IPS-20b (cell line): ENCODE measurements at regions not wholly inside any gene's neighbourhood (a gene's known extent, or its start where the extent isn't known, plus 50 kb on each side); places are given as distances from the start of the nearest gene placed in this dataset.

Source experiments
- H3K27ac ChIP-seq: one replicate; pipeline ENCODE4 v1.5.1; 2013; ENCODE audit warnings: low read length
- H3K27me3 ChIP-seq: 2 replicates; pipeline ENCODE4 v1.6.1; 2013; ENCODE audit warnings: mild to moderate bottlenecking, low read length, inconsistent platforms; ENCODE audit not compliant: insufficient read depth
- H3K36me3 ChIP-seq: 2 replicates; pipeline ENCODE4 v1.6.1; 2013; ENCODE audit warnings: low read depth, mild to moderate bottlenecking, inconsistent platforms, low read length, moderate library complexity; ENCODE audit not compliant: insufficient read depth
- H3K4me1 ChIP-seq: 2 replicates; pipeline ENCODE4 v1.6.1; 2013; ENCODE audit warnings: mild to moderate bottlenecking, control low read depth, inconsistent platforms, low read length, moderate library complexity; ENCODE audit not compliant: insufficient read depth
- H3K4me3 ChIP-seq: 2 replicates; pipeline ENCODE4 v1.5.1; 2013; ENCODE audit warnings: mild to moderate bottlenecking, low read length, inconsistent platforms
- H3K9ac ChIP-seq: 2 replicates; pipeline ENCODE4 v1.6.1; 2013; ENCODE audit warnings: low read depth, mild to moderate bottlenecking, inconsistent platforms, low read length, moderate library complexity
- H3K9me3 ChIP-seq: 2 replicates; pipeline ENCODE4 v1.6.1; 2013; ENCODE audit warnings: mild to moderate bottlenecking, low read depth, low read length, inconsistent platforms; ENCODE audit not compliant: insufficient read depth

DNA sequence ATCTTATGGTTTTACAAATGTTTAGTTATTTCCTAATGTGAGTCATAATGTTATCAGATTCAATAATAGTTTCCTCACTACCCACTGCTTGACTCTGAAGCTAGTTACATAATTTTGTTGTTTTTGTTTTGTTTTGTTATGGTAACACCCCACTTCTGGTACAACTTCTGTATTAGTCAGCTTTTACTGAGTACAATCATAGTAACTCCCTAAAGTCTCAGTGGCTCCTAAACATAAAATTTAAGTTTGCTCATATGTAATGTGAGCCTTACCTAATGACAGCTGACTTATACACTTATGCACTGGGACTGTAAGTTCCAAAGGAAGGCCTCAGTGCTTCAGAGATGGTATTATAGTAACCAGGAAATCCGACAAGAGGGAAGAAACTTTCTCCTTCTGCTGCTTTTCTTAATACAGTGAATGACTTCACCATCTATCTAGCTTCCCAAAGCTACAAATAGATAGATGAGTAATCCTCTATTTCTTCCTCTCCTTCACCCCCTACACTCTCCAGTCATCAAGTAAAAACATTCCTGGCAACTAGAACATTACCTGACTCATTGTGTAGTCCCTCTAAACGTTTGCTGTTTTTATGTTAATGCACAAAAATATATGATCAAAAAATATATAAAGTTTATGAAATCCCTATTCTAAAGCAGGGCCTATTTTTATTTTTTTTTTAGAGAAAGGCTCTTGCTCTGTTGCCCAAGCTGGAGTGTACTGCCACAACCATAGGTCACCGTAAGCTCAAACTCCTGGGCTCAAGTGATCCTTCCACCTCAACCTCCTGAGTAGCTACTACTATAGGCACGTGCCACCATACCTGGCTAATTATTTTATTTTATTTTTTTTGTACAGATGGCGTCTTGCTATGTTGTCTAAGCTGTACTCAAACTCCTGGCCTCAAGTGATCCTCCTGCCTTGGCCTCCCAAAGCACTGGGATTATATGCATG is 563.0 kb downstream of the SOX6 start:
- H3K4me3 ChIP-seq, result no peak overlapping the region
- H3K9ac ChIP-seq, result no peak overlapping the region
- H3K4me1 ChIP-seq, result no peaks in the 10 kb centered on the region
- H3K27ac ChIP-seq, result no peak overlapping the region
- H3K36me3 ChIP-seq, result no peaks in the 10 kb centered on the region
- peaks cover 6% of the 10 kb centered on the region; the same call in 1 of the 2 replicates for H3K9me3 ChIP-seq
- no peaks in the 10 kb centered on the region for H3K27me3 ChIP-seq

DNA sequence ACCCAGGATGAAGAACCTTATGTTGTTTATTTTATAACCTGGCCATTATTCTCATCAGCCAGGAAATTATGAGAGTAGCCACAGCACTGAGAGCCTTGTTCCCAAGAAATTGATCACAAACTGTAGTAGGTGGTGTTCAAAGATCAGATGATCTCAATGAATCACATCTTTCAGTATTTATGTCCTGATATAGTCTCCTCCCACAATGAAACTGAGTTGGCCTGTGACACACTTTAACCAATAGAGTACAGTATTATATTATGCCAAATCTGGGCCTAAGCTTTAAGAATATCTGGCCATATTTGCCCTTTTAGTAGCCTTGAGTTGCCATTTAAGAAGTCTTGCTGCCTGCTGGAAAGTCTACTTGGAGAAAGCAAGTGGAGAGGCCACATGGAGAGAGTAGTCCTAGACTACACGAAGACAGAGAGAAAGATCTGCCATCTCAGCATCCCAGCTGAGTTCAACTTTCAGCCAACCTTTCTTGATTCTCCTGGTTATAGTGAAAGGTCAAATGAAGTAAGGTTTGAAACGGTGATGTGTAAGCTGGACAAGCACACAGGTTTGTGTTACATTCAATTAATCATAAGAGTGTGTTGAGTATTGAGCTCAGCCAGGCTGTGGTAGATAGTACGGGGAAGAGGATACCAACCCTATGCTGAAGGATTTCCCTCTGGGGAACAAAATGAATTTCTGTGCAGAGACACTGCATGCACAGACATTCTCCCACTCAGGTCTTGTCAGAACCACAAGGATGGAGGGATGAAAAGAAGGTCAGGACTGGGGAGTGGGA is 561.8 kb downstream of the SOX6 start:
- H3K27ac ChIP-seq, result no peak overlapping the region
- peaks cover 6% of the 10 kb centered on the region; the same call in 1 of the 2 replicates for H3K9me3 ChIP-seq
- no peaks in the 10 kb centered on the region for H3K4me1 ChIP-seq
- no peaks in the 10 kb centered on the region for H3K36me3 ChIP-seq
- no peak overlapping the region for H3K9ac ChIP-seq
- H3K4me3 ChIP-seq, result no peak overlapping the region
- H3K27me3 ChIP-seq, result no peaks in the 10 kb centered on the region

DNA sequence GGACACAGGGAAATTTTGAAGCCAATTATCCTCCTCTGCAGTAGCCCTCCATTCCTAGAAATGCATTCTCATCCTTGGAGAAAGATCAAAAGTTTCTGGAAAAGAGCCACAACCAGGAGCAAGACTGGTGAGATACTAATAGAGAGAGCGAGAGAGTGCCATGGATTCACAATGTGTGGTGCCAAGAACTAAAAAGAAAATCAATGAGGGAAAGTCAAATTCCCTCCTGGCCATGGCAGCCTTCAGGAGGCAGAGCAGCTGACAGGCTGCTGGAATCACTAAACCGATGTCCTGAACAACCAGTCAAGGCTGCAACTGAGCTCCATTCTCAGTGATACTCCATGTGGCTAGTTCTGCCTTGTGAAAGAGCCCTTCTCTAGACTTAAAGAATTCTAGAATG is 561.0 kb downstream of the SOX6 start:
- Histone ChIP-seq H3K4me1 (no peaks in the 10 kb centered on the region), H3K4me3 (no peak overlapping the region), H3K9me3 (peaks cover 6% of the 10 kb centered on the region; the same call in 1 of the 2 replicates), H3K27ac (no peak overlapping the region), H3K27me3 (no peaks in the 10 kb centered on the region), H3K9ac (no peak overlapping the region), H3K36me3 (no peaks in the 10 kb centered on the region)

- Histone ChIP-seq H3K9me3 (no peaks in the 10 kb centered on the region), H3K4me3 (no peak overlapping the region), H3K4me1 (no peaks in the 10 kb centered on the region), H3K27me3 (no peaks in the 10 kb centered on the region), H3K27ac (no peak overlapping the region), H3K9ac (no peak overlapping the region), H3K36me3 (no peaks in the 10 kb centered on the region)
These were observed 556.1 kb downstream of the SOX6 start for GRCh38 chr11:15800111-15800800.

GRCh38 chr11:15801126-15801525 is 555.2 kb downstream of the SOX6 start:
- H3K27me3 ChIP-seq, result no peaks in the 10 kb centered on the region
- H3K4me3 ChIP-seq, result no peak overlapping the region
- H3K9ac ChIP-seq, result no peak overlapping the region
- H3K9me3 ChIP-seq, result no peaks in the 10 kb centered on the region
- no peak overlapping the region for H3K27ac ChIP-seq
- no peaks in the 10 kb centered on the region for H3K36me3 ChIP-seq
- H3K4me1 ChIP-seq, result no peaks in the 10 kb centered on the region

GRCh38 chr11:15801616-15802015 is 554.7 kb downstream of the SOX6 start:
- H3K9me3 ChIP-seq, result no peaks in the 10 kb centered on the region
- H3K27ac ChIP-seq, result no peak overlapping the region
- H3K4me1 ChIP-seq, result no peaks in the 10 kb centered on the region
- no peaks in the 10 kb centered on the region for H3K36me3 ChIP-seq
- no peak overlapping the region for H3K9ac ChIP-seq
- no peaks in the 10 kb centered on the region for H3K27me3 ChIP-seq
- H3K4me3 ChIP-seq, result no peak overlapping the region

DNA sequence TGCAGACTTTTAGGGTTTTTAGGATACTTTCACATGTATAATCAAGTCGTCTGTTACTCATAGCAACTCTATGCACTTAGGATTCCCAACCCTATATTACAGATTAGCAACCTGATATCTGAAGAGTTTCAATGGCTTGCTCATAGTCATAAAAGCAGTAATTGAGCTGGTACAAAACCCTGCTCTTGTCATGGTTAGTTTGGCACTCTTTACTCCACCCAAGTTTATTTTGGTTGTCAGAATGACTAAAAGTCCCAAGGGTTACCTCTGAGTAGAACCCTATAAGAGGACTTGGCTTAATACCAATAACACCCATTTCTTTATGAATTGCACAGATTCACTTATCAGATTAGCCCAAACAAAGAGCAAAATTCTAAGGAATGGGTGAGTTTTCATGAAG is 550.6 kb downstream of the SOX6 start:
- no peaks in the 10 kb centered on the region for H3K36me3 ChIP-seq
- H3K4me1 ChIP-seq, result peaks cover 6% of the 10 kb centered on the region; the same call in 1 of the 2 replicates
- H3K27ac ChIP-seq, result no peak overlapping the region
- no peaks in the 10 kb centered on the region for H3K9me3 ChIP-seq
- H3K27me3 ChIP-seq, result no peaks in the 10 kb centered on the region
- H3K9ac ChIP-seq, result no peak overlapping the region
- H3K4me3 ChIP-seq, result no peak overlapping the region

DNA sequence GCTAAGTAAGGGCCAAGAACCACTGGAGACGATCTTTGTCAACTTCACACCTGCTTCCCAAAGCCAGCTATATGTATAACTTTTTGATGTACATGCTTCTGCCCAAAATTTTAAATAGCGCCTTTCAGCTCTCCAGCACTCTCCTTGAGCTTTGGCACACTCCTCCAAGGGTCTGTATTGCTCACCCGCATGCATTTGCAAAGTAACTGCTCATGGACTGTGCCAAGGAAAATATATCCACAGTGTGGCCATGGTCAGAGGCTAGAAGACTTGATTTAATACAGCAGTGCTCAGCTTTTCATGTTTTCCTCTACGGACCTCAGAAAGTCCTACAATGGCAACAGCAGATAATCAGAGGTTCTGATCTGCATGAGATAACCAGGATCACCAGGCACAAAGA is 550.1 kb downstream of the SOX6 start:
- H3K27ac ChIP-seq, result no peak overlapping the region
- H3K9me3 ChIP-seq, result no peaks in the 10 kb centered on the region
- H3K4me1 ChIP-seq, result peaks cover 6% of the 10 kb centered on the region; the same call in 1 of the 2 replicates
- H3K9ac ChIP-seq, result no peak overlapping the region
- no peak overlapping the region for H3K4me3 ChIP-seq
- no peaks in the 10 kb centered on the region for H3K36me3 ChIP-seq
- no peaks in the 10 kb centered on the region for H3K27me3 ChIP-seq

DNA sequence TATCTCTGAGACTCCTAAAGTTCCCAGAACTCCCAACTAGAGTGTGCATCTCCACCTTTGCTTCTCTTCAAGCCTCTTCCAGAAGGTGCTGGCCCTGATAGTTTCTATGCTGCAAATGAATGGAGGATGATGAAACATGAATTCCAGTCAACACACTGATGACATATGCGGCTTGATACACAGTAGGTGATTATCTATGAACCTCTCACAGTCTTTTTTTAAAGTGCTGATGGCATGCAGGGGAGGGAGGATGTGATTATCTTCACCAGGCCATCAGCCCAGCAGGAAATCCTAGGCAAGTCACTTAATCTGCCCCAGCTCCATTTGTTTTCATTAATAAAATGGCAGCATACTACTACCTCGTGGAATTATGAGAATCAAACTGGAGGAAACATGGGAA is 548.5 kb downstream of the SOX6 start:
- no peaks in the 10 kb centered on the region for H3K27me3 ChIP-seq
- no peak overlapping the region for H3K9ac ChIP-seq
- peaks cover 6% of the 10 kb centered on the region; the same call in 1 of the 2 replicates for H3K4me1 ChIP-seq
- H3K27ac ChIP-seq, result no peak overlapping the region
- no peak overlapping the region for H3K4me3 ChIP-seq
- no peaks in the 10 kb centered on the region for H3K36me3 ChIP-seq
- no peaks in the 10 kb centered on the region for H3K9me3 ChIP-seq

DNA sequence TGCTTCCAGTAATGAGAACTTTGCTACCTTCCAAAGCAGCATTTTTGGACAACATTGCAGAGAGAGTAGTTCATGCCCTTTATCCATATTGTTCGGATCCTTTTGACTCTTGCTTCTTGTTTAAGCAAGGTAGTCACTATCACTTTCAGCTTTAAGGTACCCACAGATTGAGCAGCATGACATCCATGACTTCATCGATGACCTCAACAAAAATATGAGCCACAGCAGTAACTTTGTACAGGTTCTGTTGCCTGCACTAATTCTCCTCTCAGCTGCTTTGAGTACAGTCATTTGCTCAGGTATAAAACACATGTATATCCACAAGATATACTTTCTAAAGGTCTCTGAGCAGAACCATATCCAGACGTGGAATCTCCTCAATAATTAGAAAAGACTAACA is 546.3 kb downstream of the SOX6 start:
- no peaks in the 10 kb centered on the region for H3K27me3 ChIP-seq
- H3K36me3 ChIP-seq, result no peaks in the 10 kb centered on the region
- H3K9ac ChIP-seq, result no peak overlapping the region
- peaks cover 6% of the 10 kb centered on the region; the same call in 1 of the 2 replicates for H3K4me1 ChIP-seq
- H3K4me3 ChIP-seq, result no peak overlapping the region
- no peaks in the 10 kb centered on the region for H3K9me3 ChIP-seq
- H3K27ac ChIP-seq, result no peak overlapping the region

GRCh38 chr11:15810525-15810924 is 545.8 kb downstream of the SOX6 start:
- no peaks in the 10 kb centered on the region for H3K9me3 ChIP-seq
- no peak overlapping the region for H3K4me3 ChIP-seq
- peaks cover 6% of the 10 kb centered on the region; the same call in 1 of the 2 replicates for H3K4me1 ChIP-seq
- no peaks in the 10 kb centered on the region for H3K36me3 ChIP-seq
- no peaks in the 10 kb centered on the region for H3K27me3 ChIP-seq
- no peak overlapping the region for H3K9ac ChIP-seq
- no peak overlapping the region for H3K27ac ChIP-seq
